ENCODE measurements at regions not wholly inside any gene's neighbourhood (a gene's known extent, or its start where the extent isn't known, plus 50 kb on each side); places are given as distances from the start of the nearest gene placed in this dataset.

DNA sequence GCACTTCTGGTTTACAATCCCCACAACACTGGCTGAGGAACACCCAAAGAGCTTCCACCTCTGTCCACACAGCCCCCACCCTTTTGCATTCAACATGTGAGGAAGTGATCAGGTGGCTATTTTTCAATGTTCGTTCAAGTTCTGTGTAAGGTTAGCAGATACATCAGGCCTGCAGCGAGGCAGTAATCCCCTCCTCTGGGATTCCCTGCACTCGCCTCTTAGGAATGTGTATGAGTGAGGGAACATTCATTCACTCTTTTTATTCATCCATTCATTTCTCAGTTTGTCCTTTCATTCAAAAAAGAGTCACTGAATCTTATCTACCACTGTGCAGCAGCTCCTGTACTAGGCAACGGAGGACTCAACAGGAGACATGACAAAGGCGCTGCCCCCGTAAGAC is 236.4 kb upstream of the PRDM1 start:
- no peak for DNase-seq (ENCODE audit: low read depth)

DNA sequence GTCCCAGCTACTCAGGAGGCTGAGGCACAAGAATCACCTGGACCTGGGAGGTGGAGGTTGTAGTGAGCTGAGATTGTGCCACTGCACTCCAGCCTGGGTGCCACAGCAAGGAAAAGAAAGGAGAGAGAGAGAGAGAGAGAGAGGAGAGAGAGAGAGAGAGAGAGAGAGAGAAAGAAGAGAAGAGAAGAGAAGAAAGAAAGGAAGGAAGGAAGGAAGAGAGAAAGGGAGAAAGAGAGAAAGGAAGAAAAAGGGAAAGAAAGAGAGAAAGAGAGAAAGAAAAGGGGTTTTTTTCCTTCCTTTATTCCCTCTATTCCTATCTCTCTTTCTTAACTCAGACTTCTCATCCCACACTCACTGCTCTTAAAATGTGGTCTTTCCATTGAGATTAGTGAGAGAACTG is 238.7 kb upstream of the PRDM1 start:
- DNase-seq (ENCODE audit: low read depth) = no peak

GRCh38 chr6:105844275-105844883 is 241.8 kb upstream of the PRDM1 start:
- no peak for DNase-seq (ENCODE audit: low read depth)

GRCh38 chr6:105839266-105839665 is 246.9 kb upstream of the PRDM1 start:
- no peak for DNase-seq (ENCODE audit: low read depth)

DNA sequence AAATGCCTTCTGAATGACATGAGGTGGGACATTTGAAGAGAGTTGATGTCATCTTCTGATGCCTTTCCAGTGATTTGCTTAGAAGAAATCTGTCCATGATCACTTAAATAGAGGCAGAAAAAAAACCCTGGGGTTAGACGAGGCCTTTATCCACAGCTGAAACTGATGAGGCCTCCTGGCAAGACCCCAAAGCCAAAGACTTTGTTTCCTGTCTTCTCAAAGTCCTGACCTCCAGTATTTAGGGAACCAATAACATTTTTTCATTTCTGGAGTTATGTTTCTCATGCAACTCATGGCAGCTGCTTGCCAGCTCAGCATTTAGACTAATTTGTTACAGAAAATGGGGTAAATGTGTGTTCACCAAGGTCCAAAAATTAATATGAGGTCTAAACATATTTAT is 248.0 kb upstream of the PRDM1 start:
- DNase-seq (ENCODE audit: low read depth) = no peak

GRCh38 chr6:105836889-105837288 is 249.2 kb upstream of the PRDM1 start:
- DNase-seq (ENCODE audit: low read depth) = no peak

DNA sequence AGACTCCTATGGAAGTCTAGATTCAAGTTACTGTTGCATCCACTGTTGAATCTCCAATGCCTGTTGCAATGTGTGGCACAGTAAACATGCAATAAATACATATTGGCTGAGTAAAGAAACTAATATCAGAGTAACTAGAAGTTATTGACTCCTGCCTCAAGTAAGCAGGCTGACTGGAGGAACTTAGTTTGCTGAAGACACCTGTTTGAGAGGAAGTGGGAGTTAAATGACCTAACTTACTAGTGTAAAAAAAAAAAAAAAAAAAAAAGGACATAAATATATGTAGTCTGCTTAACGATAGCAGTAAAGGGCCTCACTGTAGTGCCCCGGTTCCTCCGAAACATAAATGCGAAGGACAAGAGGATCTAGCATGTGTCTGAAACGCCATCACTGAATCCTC is 249.8 kb upstream of the PRDM1 start:
- DNase-seq (ENCODE audit: low read depth) = no peak

DNA sequence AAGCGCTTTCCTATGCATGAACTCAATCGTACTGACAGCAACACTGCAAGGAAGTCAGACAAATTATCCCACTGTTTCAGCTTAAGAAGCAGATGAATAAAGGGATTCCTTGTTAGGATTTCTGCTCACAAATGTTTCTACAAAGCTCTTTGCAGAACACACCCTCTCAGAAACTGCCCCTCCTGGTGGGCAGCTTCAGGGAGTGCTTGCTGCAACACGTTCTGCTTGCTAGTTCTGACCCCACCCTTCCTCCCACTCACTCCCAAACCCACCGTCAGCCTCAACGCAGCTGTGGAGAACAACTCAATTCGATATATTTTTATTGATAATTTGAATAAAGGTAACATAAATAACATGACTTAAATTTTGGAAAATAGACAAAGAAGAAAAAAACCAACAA is 250.8 kb upstream of the PRDM1 start:
- DNase-seq (ENCODE audit: low read depth) = no peak

DNA sequence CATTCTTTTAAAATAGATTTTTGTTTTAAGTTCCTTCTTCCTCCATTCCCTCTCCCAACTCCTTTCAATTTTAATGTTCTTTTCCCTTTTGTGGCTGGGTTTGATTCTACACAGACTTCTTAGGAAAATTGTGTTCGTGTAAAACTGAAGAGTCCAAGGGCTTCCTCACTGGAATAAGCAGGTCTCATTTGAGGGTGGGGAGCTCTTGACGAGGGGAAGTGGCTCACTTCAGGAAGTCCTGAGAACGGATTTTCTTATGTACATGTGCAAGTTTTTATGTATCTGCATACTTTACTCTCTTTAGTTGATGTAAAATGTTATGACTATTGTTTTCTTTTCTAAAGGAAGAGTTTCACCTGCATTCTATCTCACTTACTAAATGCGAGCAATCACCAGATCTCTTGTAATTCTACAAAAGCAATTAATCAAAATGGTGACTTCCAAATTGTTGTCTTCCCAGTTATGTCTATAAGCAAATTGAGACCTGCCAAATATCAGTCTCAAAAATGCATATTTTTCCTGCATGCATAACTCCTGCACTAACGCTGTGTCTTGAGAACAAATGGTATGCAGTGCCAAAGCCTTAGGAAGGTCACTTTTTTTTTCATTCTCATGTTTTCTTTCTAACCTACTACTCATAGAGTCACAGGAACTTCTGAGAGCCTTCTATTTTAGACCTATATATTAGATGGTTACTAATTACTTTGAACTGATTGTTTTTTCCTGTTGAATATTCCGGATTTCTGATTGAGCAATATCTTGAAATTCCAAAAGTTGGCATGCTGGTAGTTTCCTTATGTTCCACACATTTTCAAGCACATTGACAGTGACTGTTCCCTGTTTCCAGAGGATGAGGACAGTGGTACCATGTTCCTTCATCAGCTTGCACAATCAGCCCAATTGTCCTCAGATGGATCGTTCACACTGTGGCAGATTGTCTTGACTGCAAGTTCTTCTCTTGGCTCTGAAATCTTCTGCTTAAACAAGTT is 251.9 kb upstream of the PRDM1 start:
- no peak for DNase-seq (ENCODE audit: low read depth)

DNA sequence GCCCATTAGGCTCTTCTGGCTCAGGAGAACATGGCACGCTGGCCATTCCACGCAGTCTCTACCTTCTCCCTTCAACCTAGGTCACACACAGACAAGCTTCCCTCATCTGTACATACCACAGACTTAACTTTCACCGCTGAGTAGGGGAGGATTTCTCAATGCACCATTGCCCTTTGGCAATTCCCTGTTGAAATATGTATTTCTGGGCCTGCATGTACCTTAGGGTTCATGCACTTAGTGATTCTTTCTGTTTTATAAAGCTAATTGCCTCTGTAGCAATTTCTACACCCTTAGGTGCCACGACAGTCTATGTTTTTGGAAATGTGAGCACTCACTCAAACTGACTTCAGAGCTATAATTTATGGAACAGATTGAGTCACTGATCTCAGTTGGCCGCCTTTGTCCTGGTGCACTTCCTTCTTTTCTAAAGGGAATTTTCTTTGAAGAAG is 253.8 kb upstream of the PRDM1 start:
- DNase-seq (ENCODE audit: low read depth) = no peak

DNA sequence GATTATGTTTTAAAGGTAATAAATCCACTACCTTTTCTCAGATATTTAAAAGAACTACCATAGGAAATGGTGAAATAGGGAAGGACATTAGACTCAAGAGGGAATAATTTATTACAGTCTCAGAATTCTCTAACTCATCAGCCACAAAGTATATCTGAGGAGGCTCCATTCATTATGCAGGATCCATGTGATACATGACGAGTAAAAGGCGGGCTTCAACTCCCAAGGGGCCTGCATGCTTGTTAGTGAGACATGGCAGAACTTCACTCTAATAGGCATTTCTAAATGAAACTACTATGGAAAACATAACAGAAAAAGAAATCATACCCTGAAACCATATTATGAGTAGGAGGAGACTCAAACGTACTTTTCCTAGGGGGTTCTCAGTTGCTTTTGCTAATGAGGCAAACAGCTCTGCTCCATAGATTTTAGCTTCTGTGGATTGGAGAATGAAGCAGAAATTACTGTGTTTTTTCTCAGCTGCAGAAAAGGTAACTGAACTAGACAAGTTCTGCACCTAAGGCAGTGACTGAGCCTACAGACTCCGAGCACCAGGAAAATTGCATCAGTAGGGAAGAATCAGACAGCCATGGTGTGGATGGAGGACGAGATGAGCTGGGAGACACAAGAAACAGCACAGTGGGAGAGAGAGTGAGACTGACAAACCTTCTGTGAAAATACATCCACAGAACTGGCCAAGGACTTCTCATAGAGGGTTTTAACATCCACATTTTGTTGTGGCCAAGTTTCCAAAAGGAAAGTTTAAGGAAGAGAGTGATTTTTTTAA is 254.6 kb upstream of the PRDM1 start:
- DNase-seq (ENCODE audit: low read depth) = no peak

DNA sequence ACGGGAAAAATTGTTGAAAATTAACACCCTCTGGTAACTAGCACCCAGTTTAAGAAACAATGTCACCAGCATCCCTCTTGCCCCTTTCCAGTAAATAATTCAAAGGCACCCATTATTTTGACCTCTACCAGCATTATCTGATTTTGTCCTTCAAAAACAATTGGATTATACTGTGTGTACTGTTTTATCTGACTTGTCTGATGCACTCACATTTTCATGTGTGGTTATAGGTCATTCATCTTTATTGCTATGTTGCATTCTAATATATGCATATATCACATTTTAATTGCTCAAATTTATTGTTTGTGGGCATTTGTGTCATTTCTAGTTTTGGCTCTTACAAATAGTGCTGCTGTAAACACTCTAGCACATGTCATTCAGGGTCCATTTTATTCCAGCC is 260.9 kb upstream of the PRDM1 start:
- no peak for DNase-seq (ENCODE audit: low read depth)

DNA sequence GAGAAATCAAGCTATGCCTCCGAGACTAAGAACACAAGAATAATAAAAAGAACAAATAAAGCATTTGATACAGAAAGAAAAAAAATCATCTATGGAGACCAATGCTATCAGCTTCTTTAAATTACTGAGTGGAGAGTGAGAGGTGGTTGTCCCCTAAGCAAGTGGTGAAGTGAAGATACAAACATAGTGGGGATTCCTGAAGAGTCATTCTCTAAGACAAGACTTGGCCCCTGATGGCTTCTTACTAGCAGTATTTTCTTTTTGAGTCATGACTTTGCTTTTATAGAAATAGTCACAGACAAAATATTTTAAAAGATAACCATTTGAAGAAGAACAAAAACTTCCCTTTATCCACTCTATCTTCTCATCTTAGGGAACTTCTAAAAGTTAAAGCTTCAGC is 261.4 kb upstream of the PRDM1 start:
- DNase-seq (ENCODE audit: low read depth) = no peak

DNA sequence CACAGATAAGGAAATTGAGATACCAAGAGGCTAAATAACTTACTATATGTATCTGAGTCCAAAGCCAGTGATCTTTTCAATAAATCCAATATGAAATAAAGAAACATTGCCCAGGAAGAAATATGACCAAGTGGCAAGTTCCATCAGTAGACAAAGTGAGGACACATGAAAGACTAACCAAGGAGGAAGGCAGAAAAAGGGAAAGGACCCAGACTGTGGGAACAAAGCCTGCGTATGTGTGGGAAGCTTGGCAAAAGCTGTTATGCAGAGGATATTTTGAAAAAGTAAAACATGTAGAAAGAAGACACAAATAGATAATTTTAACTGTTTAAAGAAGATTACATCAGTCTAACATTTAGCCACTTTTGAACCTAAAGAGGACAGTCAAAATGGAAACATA is 264.4 kb upstream of the PRDM1 start:
- no peak for DNase-seq (ENCODE audit: low read depth)

DNA sequence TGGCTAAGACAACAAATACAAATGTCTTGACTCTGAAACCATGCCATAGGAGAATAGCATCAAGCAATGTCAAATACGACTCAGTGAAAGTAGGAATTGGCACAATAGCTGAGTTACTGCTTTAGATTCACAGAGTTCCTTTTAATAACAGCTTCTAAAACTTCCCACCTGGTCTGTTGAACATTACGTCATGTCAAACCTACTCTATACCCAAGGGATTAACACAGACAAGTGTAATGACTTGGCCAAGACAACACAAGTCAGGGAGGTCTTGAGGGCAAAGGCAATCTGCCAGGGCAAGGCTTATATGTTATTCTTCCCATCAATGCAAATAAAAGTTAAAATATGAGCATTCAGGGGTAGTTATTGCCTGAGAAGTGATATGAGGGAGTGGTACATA is 265.1 kb upstream of the PRDM1 start:
- DNase-seq (ENCODE audit: low read depth) = no peak

- no peak for DNase-seq (ENCODE audit: low read depth)
These were observed 266.4 kb upstream of the PRDM1 start for GRCh38 chr6:105819745-105820144.

DNA sequence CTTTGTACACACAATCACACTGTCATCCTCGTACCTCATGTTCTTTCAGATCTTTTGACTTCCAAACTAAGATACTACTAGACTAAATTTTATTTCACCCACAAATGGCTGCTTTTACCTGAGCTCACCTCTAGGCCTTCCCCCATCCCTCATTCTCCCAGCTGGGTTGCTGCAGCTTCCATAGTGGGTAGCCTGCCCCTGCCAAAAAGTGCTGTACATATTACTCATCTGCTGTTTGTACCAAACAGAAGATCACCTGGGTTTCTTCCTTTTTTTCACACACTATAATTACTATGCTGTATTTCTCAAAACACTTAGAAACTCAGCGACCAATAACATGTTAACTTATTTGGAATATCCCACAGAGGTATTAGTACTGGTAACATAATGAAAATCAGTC is 267.6 kb upstream of the PRDM1 start:
- no peak for DNase-seq (ENCODE audit: low read depth)

GRCh38 chr6:105817961-105818360 is 268.2 kb upstream of the PRDM1 start:
- no peak for DNase-seq (ENCODE audit: low read depth)

GRCh38 chr6:105817370-105817769 is 268.8 kb upstream of the PRDM1 start:
- no peak for DNase-seq (ENCODE audit: low read depth)

DNA sequence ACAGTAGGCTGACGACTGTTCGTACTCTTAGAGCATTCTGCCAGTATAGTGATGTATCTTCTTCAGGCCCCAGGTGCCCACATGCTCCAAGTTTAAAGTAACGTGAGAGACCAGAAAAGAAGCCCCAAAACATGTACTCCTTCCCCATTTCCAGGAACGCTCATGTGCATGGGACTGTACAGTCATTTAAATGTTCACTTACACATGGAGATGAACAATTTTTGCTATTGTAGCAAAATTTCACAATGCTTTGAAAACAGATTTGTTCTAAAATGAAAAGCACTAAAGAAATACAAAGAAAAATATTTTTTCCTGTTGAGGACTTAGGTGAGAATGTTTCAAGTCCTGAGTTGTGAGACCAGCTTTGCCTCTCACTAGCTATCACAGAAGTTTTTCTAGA is 269.3 kb upstream of the PRDM1 start:
- no peak for DNase-seq (ENCODE audit: low read depth)

DNA sequence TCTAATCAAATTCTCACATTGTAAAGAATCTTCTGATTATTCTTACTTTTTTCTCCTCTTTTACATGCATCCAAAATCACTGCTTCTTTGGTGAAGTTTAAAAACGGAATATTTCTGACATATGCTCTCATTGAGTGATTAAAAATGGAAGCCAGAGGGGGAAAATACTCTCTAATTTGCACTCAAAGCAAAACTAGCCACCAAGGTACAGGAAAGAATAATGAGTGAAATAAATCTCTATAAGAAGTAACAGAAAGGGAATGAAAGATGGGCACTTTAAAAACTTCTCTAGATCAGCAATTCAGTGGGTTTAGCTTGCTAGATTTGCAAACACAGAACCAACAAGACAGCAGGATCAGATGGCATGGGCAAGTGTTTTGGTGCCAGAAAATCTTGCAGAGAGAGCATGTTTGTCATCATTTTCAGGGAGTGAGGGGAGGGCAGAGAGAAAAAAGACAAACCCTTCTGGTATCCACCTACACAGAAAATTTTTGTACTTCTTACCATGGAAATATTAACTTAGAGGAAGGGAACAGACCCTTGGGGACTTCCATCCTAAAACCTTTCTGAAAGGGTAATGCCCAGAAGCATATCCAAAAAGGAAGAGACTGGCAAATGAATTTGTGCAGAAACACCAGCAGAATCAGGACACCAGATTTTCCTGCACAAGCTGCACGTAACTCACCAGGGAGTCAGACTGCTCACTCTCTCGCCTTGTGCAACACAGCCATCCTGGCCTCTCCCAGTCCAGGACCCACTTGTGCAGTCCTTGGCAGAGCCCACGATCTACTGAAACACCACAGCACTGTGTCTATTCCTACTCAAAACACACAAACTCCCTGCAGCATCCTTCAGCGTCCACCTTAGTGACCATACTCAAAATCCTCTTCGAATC is 270.2 kb upstream of the PRDM1 start:
- no peak for DNase-seq (ENCODE audit: low read depth)

All from activated T-cell treated with anti-CD3 and anti-CD28 coated beads for 48 hours (primary cell).